Fibroblast of mammary gland (primary cell): ENCODE measurements at regions not wholly inside any gene's neighbourhood (a gene's known extent, or its start where the extent isn't known, plus 50 kb on each side); places are given as distances from the start of the nearest gene placed in this dataset.
A peak's percentile ranks its signal among the peaks of the same experiment; 100 is the strongest.

Experiments
- DNase-seq: peaks from one replicate; pipeline ENCODE4 v3.0.0-alpha.2; 2010; ENCODE audit warnings: low read depth
- H3K4me3 ChIP-seq: 2 replicates; pipeline ENCODE4 v1.5.1; 2011; ENCODE audit warnings: low read depth, mild to moderate bottlenecking, low read length, moderate library complexity; ENCODE audit not compliant: control insufficient read depth
- TF ChIP-seq, protein P1 (sequence below): conservative IDR thresholded peaks from 2 replicates; pipeline ENCODE4 v1.5.1; 2011; ENCODE audit warnings: low read depth, low read length, inconsistent platforms; ENCODE audit not compliant: control insufficient read depth, insufficient read depth

DNA sequence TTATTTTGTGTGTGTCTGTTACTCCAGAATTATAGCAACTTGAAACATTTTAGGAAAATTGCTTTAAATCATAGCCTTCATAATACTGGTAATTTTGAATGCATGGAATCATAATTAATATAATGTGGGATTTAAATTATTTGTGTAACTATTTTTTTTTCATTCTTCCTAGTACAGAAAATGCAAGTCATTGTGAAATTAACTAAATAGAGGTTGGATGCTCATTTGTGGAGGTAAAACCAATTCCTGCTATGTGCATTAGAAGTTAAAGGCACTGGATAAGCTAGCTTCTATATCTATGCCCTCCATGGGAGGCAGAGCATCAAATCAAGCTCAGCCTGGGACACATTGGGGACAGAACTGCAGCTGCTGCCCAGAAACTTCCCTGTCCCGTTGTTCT lies 1048.5 kb upstream of the PABPC4L start:
- DNase-seq: no peak
- TF ChIP-seq, protein P1, sequence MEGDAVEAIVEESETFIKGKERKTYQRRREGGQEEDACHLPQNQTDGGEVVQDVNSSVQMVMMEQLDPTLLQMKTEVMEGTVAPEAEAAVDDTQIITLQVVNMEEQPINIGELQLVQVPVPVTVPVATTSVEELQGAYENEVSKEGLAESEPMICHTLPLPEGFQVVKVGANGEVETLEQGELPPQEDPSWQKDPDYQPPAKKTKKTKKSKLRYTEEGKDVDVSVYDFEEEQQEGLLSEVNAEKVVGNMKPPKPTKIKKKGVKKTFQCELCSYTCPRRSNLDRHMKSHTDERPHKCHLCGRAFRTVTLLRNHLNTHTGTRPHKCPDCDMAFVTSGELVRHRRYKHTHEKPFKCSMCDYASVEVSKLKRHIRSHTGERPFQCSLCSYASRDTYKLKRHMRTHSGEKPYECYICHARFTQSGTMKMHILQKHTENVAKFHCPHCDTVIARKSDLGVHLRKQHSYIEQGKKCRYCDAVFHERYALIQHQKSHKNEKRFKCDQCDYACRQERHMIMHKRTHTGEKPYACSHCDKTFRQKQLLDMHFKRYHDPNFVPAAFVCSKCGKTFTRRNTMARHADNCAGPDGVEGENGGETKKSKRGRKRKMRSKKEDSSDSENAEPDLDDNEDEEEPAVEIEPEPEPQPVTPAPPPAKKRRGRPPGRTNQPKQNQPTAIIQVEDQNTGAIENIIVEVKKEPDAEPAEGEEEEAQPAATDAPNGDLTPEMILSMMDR: no peak
- no peak overlapping the region for H3K4me3 ChIP-seq

DNA sequence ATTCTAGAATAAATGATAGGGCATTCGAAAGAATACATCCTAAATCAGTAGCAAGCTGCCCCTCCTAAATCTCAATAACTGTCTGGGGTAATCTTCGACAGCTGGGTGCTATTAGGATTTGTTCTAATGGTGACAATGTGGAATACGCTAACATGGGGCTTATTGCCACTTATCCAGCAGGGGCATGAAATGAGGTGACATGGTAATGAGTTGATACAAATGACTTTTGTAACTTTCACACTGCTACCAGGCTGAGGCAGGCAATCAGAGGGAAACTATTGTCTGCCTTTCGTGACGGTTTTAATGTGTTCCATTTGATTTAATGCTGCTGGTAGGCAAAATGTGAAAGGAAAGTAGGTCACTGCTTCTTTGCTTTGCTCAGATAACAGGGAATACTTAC lies 1047.4 kb upstream of the PABPC4L start:
- TF ChIP-seq, protein P1: no peak
- no peak overlapping the region for H3K4me3 ChIP-seq
- DNase-seq: no peak

DNA sequence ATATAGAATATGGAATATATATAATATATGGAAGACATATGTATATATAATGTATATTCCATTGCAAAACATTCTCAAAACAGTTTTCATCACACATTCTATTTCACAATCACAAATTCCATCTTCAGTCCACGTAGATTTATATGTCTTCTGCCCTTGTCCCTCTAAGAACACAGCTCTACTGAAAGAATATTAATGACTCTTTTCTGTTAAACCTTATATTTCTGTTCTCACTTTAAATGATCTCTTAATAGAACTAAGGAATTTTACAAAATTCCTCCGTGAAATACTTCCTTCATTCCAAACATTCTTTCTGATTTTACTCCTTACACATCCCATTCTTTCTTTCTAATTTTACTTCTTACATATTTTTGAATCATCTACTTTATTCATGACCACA lies 1043.1 kb upstream of the PABPC4L start:
- DNase-seq: no peak
- TF ChIP-seq, protein P1: no peak
- H3K4me3 ChIP-seq: no peak overlapping the region

DNA sequence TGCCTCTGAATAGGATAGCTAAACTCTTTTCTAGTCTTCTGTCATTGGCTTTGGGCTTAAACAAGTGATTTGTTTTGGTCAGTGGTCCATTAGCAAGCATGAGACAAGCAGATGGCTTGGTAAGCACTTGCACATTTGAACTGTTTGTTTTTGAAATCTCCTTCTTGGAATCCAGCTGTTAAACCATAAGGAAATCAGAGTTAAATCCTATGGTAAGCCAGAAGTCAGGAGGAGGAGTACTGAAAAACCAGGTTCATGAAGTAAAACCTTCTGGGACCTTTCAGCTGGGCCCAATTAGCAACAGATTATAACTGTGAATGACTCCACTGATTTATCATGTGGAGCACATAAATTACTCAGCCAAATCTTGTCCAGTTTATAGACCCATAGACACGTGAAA lies 1042.5 kb upstream of the PABPC4L start:
- H3K4me3 ChIP-seq: no peak overlapping the region
- peak; percentile 1 for DNase-seq
- TF ChIP-seq, protein P1: no peak

DNA sequence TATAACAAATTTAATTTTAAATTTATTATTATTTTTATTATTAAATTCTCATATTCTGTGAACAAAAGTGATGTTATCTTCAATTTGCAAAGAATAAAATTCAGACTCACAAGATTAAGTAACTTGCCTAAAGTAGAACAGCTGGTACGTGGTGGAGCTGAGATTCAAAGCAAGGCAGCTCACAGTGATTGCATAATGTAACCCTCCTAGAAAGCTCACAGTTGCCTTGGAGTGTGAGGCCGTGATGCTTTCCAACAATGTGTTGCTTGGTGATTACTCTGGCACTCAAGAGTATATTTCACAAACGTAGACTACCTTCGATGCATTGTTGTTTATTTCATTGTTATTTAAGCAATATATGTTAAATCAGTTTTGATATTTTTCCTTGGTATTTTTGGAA lies 1039.2 kb upstream of the PABPC4L start:
- TF ChIP-seq, protein P1: no peak
- DNase-seq: peak; percentile 11
- no peak overlapping the region for H3K4me3 ChIP-seq

DNA sequence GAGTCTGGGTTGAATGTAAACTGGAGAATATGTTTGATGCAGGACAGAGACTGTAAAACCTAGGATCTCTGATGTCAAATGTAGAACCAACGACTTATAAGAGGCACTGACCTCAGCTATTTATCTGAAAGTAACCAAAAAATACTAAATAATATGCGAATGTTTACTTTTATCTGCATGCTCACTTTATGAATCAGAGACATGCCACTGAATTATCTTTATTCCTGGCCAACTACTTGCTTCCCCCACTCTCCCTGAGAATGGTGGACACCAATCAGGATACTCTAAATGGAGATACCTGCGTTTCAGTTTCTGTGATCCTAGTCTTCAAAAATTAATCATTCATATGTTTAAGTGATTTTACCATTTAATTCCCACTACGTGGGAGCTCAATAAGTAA lies 1038.4 kb upstream of the PABPC4L start:
- TF ChIP-seq, protein P1: no peak
- no peak overlapping the region for H3K4me3 ChIP-seq
- DNase-seq: no peak

DNA sequence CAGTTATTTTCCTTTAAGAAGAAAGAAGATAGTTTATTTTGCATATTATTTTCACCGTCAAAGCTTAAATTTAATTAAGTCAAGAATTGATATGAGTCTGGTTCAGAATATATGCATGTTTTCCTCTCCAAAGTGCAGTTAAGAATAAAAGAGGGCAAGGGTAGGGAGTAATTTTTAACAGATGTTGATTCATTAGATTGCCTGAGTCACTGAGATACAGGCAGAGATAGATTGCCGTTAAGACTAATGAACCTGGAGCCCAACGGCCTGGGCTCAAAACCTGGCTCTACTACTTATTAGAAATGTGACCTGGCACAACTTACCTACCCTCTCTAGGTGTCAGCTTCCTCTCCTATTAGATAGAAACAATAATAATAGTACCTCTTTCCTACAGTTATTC lies 1037.4 kb upstream of the PABPC4L start:
- TF ChIP-seq, protein P1: no peak
- no peak overlapping the region for H3K4me3 ChIP-seq
- DNase-seq: peak; percentile 3
